NCI-H69 (cell line): ENCODE measurements at regions not wholly inside any gene's neighbourhood (a gene's known extent, or its start where the extent isn't known, plus 50 kb on each side); places are given as distances from the start of the nearest gene placed in this dataset.

Experiments used
- DNase-seq: peaks from one replicate; lab custom pipeline; 2025; lab: John Stamatoyannopoulos, UW

GRCh38 chr1:38402230-38402815, 355.7 kb upstream of the POU3F1 start:
- DNase-seq: no peak

GRCh38 chr1:38396606-38397005, 350.0 kb upstream of the POU3F1 start:
- DNase-seq: no peak

- DNase-seq: no peak
Observed at GRCh38 chr1:38394303-38394702, 347.7 kb upstream of the POU3F1 start.

- DNase-seq: no peak
Observed at GRCh38 chr1:38392861-38393260, 346.3 kb upstream of the POU3F1 start.

- no peak for DNase-seq
Observed at GRCh38 chr1:38381256-38381655, 334.7 kb upstream of the POU3F1 start.

GRCh38 chr1:38376577-38376976, 330.0 kb upstream of the POU3F1 start:
- DNase-seq: no peak

GRCh38 chr1:38375035-38375434, 328.4 kb upstream of the POU3F1 start:
- DNase-seq: no peak

- no peak for DNase-seq
Observed at GRCh38 chr1:38371505-38371844, 324.9 kb upstream of the POU3F1 start.

- no peak for DNase-seq
Observed at GRCh38 chr1:38370716-38371504, 324.3 kb upstream of the POU3F1 start.

- no peak for DNase-seq
Observed at GRCh38 chr1:38365242-38365641, 318.6 kb upstream of the POU3F1 start.

- no peak for DNase-seq
Observed at GRCh38 chr1:38361566-38361965, 315.0 kb upstream of the POU3F1 start.

- DNase-seq: no peak
Observed at GRCh38 chr1:38360807-38361206, 314.2 kb upstream of the POU3F1 start.

GRCh38 chr1:38353956-38354355, 307.4 kb upstream of the POU3F1 start:
- DNase-seq: no peak

GRCh38 chr1:38352869-38353268, 306.3 kb upstream of the POU3F1 start:
- no peak for DNase-seq

GRCh38 chr1:38347446-38348175, 301.0 kb upstream of the POU3F1 start:
- no peak for DNase-seq

- no peak for DNase-seq
Observed at GRCh38 chr1:38344716-38345115, 298.1 kb upstream of the POU3F1 start.

GRCh38 chr1:38341694-38342093, 295.1 kb upstream of the POU3F1 start:
- DNase-seq: no peak

- DNase-seq: no peak
Observed at GRCh38 chr1:38340409-38340808, 293.8 kb upstream of the POU3F1 start.

- DNase-seq: no peak
Observed at GRCh38 chr1:38337711-38338110, 291.1 kb upstream of the POU3F1 start.

GRCh38 chr1:38336961-38337360, 290.4 kb upstream of the POU3F1 start:
- no peak for DNase-seq

- DNase-seq: peak; percentile 40
Observed at GRCh38 chr1:38336301-38336923, 289.8 kb upstream of the POU3F1 start.

- DNase-seq: no peak
Observed at GRCh38 chr1:38334930-38335592, 288.5 kb upstream of the POU3F1 start.
